T-helper 2 cell (primary cell): ENCODE measurements at regions not wholly inside any gene's neighbourhood (a gene's known extent, or its start where the extent isn't known, plus 50 kb on each side); places are given as distances from the start of the nearest gene placed in this dataset.
"Not testable (repeated sequence)": the region's sequence is repeated elsewhere in the genome, so short reads cannot be mapped to it uniquely, and the experiment has no call there.

Source experiments
- DNase-seq, 5 experiments: peaks; one replicate each; pipeline versions ENCODE4 v3.0.0 to v3.0.0-alpha.2; 2012 to 2022

DNA sequence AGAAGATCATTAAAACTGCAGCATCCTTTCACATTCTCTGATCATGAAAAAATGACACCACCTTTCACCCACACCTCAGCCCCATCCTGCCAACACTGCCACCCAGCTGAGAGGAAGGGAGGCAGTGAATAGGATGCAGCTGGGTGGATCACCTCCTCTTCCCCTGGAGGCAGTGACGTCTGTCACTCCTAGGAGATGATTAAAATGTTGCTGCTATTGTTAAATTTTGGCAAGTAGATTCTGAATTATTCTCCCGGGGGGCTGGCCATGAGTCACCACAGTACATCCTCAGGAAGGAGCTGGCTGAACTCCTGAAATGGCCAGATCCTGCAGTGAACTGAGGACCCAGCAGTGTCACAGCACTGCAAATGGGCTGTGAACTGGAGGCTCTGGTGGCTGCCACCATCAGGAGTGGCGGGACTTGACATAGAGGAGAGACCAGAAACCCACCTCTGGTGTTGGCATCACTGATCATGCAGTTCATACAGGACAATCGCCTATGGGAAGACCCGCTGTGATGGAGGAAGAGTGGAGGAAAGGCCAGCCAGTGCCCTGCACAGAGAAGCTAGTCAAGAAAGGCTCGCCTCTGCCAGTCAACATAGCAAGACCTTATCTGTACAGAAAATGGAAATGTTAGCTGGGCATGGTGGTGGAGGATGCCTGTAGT is 199.1 kb downstream of the FAM43A start:
- no peak for DNase-seq

DNA sequence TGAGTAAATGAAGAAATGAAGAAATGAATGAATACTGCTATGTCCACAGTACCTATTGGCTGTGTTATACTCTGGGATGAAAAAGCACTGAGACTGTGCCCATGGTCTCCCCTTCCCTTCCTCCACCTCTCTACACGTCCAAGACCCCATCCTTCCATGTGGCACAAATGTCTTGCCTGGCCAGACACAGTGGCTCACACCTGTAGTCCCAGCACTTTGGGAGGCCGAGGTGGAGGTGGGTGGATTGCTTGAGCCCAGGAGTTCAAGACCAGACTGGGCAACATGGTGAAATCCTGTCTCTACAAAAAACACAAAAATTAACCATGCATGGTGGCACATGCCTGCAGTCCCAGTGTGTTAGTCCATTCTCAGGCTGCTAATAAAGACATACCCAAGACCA is 200.1 kb downstream of the FAM43A start:
- no peak for DNase-seq

DNA sequence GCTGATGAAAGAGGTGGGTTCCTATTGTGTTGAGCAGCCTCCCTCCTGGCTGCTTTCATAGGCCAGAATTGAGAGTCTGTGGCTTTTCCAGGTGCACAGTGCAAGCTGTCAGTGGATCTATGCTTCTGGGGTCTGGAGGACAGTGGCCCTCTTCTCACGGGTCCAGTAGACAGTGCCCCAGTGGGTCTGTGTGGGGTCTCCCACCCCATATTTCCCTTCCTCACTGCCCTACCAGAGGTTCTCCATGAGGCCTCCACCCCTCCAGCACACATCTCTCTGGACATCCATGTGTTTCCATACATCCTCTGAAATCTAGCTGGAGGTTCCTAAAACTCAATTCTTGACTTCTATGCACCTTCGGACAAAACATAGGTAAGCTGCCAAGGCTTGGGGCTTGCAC is 201.2 kb downstream of the FAM43A start:
- DNase-seq: no peak

DNA sequence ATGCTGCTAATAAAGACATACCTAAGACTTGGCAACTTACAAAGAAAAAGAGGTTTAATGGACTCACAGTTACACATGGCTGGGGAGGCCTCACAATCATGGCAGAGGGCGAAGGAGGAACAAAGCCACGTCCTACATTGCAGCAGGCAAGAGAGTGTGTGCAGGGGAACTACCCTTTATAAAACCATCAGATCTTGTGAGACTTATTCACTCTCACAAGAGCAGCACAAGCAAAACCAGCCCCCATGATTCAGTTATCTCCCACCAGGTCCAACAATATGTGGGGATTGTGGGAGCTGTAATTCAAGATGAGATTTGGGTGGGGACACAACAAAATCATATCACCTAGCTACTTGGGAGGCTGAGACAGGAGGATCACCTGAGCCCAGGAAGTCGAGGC is 202.4 kb downstream of the FAM43A start:
- not testable (repeated sequence) for DNase-seq

DNA sequence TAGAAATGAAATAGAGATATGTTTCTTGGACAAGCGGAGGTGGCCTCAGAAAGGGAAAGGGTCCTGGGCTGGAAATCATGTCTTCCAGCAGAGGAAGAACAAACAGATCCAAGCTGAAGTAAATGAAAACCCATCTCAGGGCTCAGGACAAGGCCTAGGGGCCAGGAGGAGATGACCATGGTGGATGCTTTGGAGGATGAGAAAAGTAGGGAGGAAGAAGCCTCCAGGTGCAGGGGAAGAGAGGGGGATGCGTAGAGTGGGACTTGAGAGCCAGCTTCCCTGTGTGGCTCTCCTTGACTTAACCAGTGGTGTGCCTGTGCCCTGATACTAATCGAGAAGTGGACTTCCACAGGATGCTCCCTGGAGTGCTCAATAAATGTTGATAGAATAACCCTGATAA is 203.2 kb downstream of the FAM43A start:
- no peak for DNase-seq

DNA sequence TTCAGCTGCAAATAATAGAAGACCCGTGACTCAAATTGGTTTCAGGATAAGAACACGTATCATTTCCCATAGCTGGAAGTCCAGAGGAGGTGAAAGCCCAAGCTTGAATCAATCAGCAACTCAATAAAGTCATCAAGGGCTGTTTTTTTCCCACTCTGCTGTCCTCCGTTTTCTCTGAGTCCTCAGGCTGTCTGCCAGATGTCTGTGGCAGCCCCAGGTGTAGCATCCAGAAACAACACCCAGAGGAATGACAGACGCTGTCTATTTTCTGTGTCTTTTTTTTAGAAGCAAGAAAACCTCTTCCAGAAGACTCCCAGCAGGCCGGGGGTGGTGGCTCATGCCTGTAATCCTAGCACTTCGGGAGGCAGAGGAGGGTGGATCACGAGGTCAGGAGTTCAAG is 204.4 kb downstream of the FAM43A start:
- DNase-seq: no peak

DNA sequence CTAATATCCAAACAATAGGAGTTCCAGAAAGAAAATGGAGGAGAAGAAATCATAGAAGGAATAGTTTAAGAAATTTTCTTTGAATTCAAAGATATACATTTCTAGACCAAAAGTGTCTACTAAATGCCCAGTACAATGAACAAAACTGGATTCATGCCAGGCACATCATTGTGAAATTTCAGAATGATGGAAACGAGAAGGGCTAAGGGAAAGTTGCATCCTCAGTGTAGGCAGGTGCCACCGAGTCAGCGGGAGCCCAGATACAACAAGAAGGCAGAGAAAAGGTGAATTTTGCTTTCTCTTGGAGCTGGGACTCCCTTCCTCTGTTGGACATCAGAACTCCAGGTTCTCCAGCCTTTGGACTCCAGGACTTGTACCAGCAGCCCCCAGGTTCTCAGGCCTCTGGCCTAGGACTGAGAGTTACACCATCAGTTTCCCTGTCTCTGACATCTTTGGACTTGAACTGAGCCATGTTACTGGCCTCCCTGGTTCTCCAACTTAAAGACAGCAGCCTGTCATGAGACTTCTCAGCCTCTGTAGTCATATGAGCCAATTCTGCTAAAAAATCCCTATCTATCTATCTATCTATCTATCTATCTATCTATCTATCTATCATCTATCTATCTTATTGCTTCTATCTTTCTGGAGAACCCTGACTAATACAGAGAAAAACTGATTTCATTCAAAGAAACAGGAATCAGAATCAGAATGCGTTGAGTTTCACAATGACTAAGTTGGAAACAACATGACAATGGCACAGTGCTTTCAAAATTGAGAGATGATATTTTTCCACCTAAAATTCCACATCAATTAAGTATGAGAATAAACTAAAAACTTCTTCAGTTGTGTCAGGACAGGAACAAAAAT is 207.7 kb downstream of the FAM43A start:
- DNase-seq: peak in 1 of 5 experiments; percentile 56

DNA sequence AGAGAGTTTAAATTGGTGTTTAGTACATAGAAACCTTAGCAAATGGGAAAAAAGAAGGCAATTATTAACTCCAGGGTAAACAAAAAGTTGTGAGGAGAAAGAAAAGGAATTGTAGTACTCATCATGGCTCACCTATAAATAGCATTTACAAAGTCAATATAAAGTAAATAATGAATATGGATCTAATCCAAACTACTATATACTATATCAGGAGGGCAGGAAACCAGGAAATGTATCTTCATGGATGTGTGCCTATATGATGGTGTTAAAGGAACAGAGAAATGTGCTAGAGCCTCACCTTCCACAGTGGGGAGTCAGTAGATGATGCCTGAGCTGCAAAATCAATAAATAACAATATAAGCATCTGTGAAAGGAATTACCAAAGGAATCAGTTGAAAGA is 208.9 kb downstream of the FAM43A start:
- no peak for DNase-seq

DNA sequence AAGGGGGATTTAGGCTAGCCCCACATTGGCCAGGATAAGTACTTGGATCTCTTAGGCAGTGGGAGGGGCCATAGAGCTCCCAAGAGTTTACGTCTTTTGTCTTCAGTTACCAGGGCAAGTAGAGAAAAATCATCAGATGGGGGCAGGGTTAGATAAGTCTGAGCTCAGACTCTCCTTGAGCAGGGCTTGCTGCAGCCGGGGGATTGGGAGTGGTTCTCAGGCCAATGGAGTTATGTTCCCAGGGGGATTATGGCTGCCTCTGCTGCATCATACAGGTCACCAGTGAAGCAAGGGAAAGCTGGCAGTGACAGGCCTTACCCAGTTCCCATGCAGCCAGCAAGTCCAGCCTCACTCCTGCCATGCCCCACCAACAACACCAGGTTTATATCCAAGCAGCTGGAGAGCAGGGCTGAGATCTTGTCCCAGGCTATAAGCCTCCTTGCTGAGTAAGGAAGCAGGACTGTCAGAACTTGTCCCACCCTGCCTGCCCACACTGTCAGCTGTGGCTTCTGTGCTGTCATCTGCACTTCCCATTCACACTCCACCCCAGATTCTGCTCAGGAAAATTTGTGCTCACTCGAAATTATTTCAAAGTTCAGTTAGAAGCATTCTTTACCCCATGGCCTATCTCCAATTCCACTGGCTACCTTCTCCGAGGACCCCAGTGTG is 215.3 kb downstream of the FAM43A start:
- DNase-seq: no peak

DNA sequence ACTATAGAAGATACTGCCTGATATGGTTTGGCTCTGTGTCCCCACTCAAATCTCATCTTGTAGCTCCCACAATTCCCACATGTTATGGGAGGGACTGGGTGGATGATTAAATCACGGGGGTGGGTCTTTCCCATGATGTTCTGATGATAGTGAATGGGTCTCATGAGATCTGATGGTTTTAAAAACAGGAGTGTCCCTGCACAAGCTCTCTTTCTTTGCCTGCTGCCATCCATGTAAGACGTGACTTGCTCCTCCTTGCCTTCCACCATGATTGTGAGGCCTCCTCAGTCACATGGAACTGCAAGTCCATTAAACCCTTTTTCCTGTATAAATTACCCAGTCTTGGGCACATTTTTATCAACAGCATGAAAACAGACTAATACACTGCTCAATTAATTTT is 217.8 kb downstream of the FAM43A start:
- DNase-seq: not testable (repeated sequence)

DNA sequence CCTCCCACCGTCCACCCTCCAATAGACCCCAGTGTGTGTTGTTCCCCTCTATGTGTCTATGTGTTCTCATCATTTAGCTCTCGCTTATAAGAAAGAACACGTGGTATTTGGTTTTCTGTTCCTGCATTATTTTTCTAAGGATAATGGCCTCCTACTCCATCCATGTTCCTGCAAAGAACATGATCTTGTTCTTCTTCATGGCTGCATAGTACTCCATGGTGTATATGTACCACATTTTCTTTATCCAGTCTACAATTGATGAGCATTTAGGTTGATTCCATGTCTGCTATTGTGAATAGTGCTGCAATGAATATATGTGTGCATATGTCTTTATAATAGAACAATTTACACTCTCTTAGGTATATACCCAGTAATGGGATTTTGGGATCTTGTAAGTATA is 219.3 kb downstream of the FAM43A start:
- DNase-seq: not testable (repeated sequence)

DNA sequence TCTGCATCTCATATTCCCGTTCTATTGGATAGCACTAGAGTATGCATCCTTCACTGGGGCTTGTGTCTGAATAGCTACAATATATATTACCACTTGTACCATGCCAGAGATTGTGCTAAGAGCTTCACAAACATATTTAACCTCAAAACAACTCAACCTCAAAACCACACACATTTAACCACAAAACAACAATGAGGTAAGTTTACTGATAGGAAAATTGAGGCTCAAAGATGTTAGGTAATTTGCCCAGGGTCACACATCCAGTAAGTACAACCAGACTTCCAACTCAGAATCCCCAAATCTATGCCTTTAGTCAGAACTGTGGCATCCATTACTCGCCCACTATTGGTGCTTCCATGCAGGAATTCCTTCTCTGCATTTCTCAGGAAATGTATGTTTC is 220.0 kb downstream of the FAM43A start:
- no peak for DNase-seq

DNA sequence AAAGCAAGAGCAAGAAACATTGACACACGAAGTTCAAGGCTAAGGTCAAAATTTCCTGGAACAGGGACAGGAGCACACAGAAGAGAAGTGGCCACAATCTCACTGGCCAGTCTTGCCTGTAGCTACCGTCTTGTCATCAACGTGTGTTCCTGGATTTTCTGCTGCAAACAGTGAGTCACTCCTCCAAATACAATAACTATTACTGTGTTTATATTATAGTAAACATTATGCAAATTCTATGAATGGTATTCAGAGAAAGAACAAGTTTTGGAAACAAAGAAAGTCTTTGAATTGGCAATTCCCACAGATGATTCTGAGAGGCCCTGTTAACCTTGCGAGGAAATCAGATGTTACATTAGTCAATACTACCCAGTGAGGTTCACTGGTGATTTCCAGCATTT is 220.5 kb downstream of the FAM43A start:
- DNase-seq: no peak

DNA sequence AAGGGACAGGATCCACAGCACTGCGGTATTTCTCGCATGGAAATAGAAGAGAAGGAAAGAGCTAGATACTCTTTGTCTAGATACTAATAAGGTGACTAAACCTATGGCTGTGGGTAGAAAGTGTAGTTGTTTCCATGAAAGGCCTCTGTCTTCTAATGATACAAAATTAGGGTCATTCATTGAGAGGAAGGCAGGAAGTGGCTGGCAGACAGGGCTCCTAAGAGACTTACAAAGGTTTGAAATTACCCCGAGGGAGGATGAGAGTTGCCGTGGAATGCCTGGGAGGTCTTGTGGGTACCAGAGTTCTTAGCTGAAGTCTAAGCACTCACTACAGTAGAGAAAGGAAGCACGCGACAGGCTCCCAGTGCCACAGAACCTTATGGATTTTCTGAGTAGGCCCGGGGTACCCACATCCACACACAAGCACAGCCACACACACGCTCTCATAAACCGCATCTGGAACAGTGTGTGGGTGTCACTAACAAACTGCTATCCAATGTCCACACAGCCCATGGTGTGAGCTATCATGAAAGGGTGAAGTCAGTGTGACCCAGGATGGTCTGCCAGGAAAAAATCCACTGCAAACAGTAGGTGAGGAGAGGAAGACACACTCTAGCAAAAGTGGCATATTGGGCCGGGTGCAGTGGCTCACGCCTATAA is 221.4 kb downstream of the FAM43A start:
- DNase-seq: peak in 1 of 5 experiments; percentile 4

DNA sequence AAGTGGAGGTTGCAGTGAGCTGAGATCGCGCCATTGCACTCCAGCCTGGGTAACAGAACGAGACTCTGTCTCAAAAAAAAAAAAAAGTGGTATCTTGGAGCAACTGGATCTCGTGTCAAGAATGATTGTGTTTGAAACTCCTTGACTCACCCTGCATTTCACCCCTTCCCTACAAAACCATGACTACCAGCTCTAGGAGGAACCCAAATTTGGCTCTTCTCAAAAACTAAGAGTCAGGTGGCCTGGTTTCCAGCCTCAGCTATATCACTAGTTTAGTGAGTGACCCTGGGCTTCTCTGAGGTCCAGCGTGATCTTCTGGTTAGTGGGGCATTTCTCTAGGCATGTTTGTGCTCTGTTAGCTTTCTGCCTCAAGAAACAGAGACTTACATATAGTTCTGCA is 222.1 kb downstream of the FAM43A start:
- no peak for DNase-seq

DNA sequence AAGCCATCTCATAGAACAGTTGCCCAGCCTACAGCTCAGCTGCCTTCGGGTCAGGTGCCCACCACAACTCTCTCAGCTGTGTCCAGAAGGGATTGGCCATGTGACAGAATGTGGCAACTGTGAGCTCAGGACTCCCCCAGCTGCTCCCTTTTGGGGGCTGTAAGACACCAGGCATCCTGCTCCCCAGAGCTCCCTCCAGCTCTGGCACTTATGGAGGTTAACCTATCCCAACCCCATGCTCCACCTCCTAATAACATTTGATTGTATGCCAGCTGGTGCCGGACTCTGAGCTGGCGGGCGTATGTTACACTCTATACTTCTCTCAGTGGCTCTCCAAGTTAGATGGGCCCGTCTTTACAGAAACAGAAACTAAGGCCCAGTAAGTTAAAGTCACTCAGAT is 222.8 kb downstream of the FAM43A start:
- DNase-seq: no peak

DNA sequence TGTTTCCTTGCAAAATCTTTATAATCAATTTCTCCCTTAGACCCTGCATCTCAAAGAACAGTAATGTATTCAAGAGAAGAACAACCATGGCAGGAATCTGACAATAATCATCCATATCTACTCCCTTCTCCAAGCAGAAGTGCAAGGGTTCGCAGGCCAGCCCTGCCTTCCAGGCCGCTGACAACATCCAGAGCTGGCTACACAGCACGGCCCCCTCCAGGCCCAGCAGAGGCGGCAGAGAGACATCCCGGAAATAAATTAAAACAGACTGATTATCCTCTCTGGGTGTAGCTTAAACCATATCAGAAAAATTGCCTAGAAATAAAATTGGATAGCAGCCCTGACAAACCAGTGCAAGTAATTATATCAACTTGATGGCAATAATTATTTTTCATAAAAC is 223.3 kb downstream of the FAM43A start:
- DNase-seq: no peak

DNA sequence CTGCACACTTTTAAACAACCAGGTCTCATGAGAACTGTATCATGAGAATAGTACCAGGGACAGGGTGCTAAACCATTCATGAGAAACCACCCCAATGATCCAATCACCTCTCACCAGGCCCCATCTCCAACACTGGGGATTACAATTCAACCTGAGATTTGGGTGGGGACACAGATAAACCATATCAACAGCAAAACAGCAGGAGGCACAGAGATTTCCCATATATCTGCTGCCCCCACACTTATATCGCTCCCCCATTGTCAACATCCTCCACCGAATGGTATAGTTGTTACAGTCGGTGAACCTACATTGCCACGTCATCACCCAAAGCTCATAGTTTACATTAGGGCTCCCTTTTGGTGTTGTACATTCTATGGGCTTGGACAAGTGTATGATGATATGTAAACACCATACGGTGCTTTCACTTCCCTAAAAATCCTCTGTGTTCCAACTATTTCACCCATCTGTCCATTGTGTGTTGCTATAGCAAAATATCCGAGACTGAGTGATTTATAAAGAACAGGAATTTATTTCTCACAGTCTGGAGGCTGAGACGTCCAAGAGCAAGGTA is 224.8 kb downstream of the FAM43A start:
- no peak for DNase-seq

DNA sequence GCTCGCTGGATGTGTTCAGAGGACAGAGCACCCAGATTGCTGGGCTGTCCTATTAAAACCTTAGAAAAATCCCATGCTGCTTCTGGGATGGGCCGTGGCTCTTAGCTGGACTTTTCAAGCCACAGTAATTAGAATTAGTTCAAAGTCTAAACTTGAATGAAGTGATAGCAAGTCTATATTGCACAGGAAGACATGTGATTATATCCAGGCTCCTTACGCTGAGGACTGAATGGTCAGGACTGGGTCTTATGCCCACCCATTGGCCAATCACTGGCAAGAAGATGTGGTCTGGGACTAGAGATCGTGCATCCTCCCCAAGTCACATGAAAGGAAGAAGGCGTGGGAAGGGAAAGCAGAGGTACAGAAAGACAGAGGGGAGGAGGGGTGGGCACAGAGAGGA is 227.6 kb downstream of the FAM43A start:
- no peak for DNase-seq

DNA sequence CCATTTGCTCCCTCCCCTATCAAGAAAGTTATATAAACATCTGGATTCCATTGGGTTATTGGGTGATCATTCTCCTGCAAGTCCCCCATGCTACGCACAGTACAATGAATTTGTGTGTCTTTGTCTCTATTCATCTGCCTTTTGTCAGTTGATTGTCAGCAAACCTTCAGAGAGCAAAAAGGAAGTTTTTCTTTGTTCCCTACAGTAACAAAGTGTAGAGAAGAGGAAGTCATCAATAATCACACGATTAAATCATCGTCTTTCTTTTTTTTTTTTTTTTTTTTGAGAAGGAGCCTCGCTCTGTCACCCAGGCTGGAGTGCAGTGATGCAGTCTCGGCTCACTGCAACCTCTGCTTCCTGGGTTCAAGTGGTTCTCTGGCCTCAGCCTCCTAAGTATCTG is 239.2 kb downstream of the FAM43A start:
- DNase-seq: not testable (repeated sequence)

DNA sequence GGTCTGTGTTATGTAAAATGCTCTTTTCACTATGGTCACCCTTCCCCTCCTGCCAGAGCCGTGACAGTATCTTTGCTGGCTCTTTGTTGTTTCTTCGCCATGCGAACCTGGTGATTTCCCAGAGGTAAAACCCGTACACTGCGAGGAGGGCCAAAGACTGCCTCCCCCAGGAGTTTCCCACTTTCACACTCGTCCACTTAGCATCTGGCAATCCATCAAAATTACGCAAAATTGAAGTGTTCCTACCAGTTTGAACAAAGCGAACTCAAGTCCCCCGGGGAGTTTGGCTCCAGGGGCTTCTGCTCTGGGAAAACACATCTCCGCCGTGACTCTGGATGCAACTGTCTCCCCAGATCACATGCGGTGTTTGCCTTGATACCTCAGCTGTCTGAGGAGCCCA is 239.9 kb downstream of the FAM43A start:
- no peak for DNase-seq

DNA sequence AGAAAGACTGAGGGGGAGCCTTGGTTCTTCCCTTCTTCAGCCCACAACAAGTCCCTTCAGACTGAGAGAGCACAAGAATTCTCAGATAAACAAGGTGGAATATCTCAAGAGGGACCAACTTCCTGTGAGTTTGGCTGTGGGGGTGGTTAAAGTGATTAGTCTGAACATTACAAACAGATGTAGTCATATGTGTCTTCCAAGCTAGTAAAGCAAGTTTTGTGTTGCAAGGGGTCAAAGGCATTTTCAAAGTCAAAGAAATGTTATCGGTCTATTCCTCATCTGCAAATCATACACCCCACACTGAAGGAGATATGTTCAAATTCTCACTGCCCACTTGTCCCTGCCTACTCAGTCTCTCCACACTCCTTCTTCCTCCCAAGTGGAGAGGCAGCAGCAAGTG is 242.5 kb downstream of the FAM43A start:
- no peak for DNase-seq
